Dendritic cell treated with granulocyte-macrophage colony-stimulating factor and Interleukin-4, amounts not matched to agents 40 ng/mL and 50 ng/mL, for 4 days (primary cell): ENCODE measurements at regions not wholly inside any gene's neighbourhood (a gene's known extent, or its start where the extent isn't known, plus 50 kb on each side); places are given as distances from the start of the nearest gene placed in this dataset.

ENCODE experiments used
- H3K27ac Mint-ChIP-seq: one replicate; pipeline ENCODE4 v1.8.0; 2022; ENCODE audit warnings: mild to moderate bottlenecking, mixed read lengths
- H3K27me3 Mint-ChIP-seq: one replicate; pipeline ENCODE4 v1.8.0; 2022; ENCODE audit warnings: mild to moderate bottlenecking, mixed read lengths
- H3K36me3 Mint-ChIP-seq: one replicate; pipeline ENCODE4 v1.8.0; 2022; ENCODE audit warnings: low read depth, mixed read lengths
- H3K4me1 Mint-ChIP-seq: one replicate; pipeline ENCODE4 v1.8.0; 2022; ENCODE audit warnings: low read depth, mixed read lengths
- H3K4me3 Mint-ChIP-seq: one replicate; pipeline ENCODE4 v1.8.0; 2022; ENCODE audit warnings: mild to moderate bottlenecking, moderate library complexity, mixed read lengths
- H3K9me3 Mint-ChIP-seq: one replicate; pipeline ENCODE4 v1.8.0; 2022; ENCODE audit warnings: mixed read lengths
- intact Hi-C: fragments of 100-400 bp; cut with micrococcal nuclease; formaldehyde crosslinking; loops from one replicate; pipeline ENCODE4 v1.15.0; 2022

- Mint-ChIP-seq H3K27ac (no peak overlapping the region), H3K36me3 (no peaks in the 10 kb centered on the region), H3K4me1 (no peaks in the 10 kb centered on the region), H3K4me3 (no peak overlapping the region), H3K27me3 (no peaks in the 10 kb centered on the region), H3K9me3 (peaks cover 14% of the 10 kb centered on the region)
- intact Hi-C loops = no loop called here
These were observed 331.4 kb upstream of the CCDC54 start for GRCh38 chr3:107045791-107046190.

- Mint-ChIP-seq H3K4me1 (no peaks in the 10 kb centered on the region), H3K36me3 (no peaks in the 10 kb centered on the region), H3K9me3 (no peaks in the 10 kb centered on the region), H3K27ac (no peak overlapping the region), H3K4me3 (no peak overlapping the region), H3K27me3 (no peaks in the 10 kb centered on the region)
- intact Hi-C loops = no loop called here
These were observed 321.9 kb upstream of the CCDC54 start for GRCh38 chr3:107055181-107055942.

- no peaks in the 10 kb centered on the region for H3K4me1 Mint-ChIP-seq
- H3K27me3 Mint-ChIP-seq = peaks cover 7% of the 10 kb centered on the region
- no peak overlapping the region for H3K27ac Mint-ChIP-seq
- no peaks in the 10 kb centered on the region for H3K36me3 Mint-ChIP-seq
- intact Hi-C loops = no loop called here
- no peaks in the 10 kb centered on the region for H3K9me3 Mint-ChIP-seq
- no peak overlapping the region for H3K4me3 Mint-ChIP-seq
These were observed 315.8 kb upstream of the CCDC54 start for GRCh38 chr3:107061466-107061865.

- no peak overlapping the region for H3K27ac Mint-ChIP-seq
- H3K36me3 Mint-ChIP-seq = no peaks in the 10 kb centered on the region
- H3K9me3 Mint-ChIP-seq = no peaks in the 10 kb centered on the region
- peaks cover 7% of the 10 kb centered on the region for H3K27me3 Mint-ChIP-seq
- intact Hi-C loops = no loop called here
- H3K4me3 Mint-ChIP-seq = no peak overlapping the region
- no peaks in the 10 kb centered on the region for H3K4me1 Mint-ChIP-seq
These were observed 314.9 kb upstream of the CCDC54 start for GRCh38 chr3:107062310-107062709.

- H3K27ac Mint-ChIP-seq = no peak overlapping the region
- intact Hi-C loops = no loop called here
- H3K36me3 Mint-ChIP-seq = no peaks in the 10 kb centered on the region
- H3K4me1 Mint-ChIP-seq = no peaks in the 10 kb centered on the region
- H3K4me3 Mint-ChIP-seq = no peak overlapping the region
- H3K9me3 Mint-ChIP-seq = no peaks in the 10 kb centered on the region
- peaks cover 7% of the 10 kb centered on the region for H3K27me3 Mint-ChIP-seq
These were observed 314.5 kb upstream of the CCDC54 start for GRCh38 chr3:107062787-107063186.

GRCh38 chr3:107063351-107063750 lies 313.9 kb upstream of the CCDC54 start:
- no peaks in the 10 kb centered on the region for H3K4me1 Mint-ChIP-seq
- H3K36me3 Mint-ChIP-seq = no peaks in the 10 kb centered on the region
- H3K9me3 Mint-ChIP-seq = no peaks in the 10 kb centered on the region
- H3K27me3 Mint-ChIP-seq = peaks cover 7% of the 10 kb centered on the region
- intact Hi-C loops = no loop called here
- no peak overlapping the region for H3K27ac Mint-ChIP-seq
- no peak overlapping the region for H3K4me3 Mint-ChIP-seq

GRCh38 chr3:107064405-107065060 lies 312.7 kb upstream of the CCDC54 start:
- Mint-ChIP-seq H3K36me3 (no peaks in the 10 kb centered on the region), H3K4me3 (no peak overlapping the region), H3K4me1 (peaks cover 6% of the 10 kb centered on the region), H3K27ac (no peak overlapping the region), H3K9me3 (no peaks in the 10 kb centered on the region), H3K27me3 (peaks cover 7% of the 10 kb centered on the region)
- intact Hi-C loops = no loop called here

- Mint-ChIP-seq H3K27ac (no peak overlapping the region), H3K9me3 (no peaks in the 10 kb centered on the region), H3K27me3 (peaks cover 7% of the 10 kb centered on the region), H3K4me1 (peaks cover 6% of the 10 kb centered on the region), H3K36me3 (no peaks in the 10 kb centered on the region), H3K4me3 (no peak overlapping the region)
- intact Hi-C loops = no loop called here
These were observed 312.0 kb upstream of the CCDC54 start for GRCh38 chr3:107065094-107065861.

- intact Hi-C loops = no loop called here
- no peak overlapping the region for H3K27ac Mint-ChIP-seq
- no peaks in the 10 kb centered on the region for H3K9me3 Mint-ChIP-seq
- H3K27me3 Mint-ChIP-seq = peaks cover 7% of the 10 kb centered on the region
- no peaks in the 10 kb centered on the region for H3K36me3 Mint-ChIP-seq
- no peak overlapping the region for H3K4me3 Mint-ChIP-seq
- H3K4me1 Mint-ChIP-seq = peaks cover 6% of the 10 kb centered on the region
These were observed 309.8 kb upstream of the CCDC54 start for GRCh38 chr3:107067421-107067820.

- no peaks in the 10 kb centered on the region for H3K36me3 Mint-ChIP-seq
- intact Hi-C loops = no loop called here
- H3K4me3 Mint-ChIP-seq = no peak overlapping the region
- H3K27ac Mint-ChIP-seq = no peak overlapping the region
- no peaks in the 10 kb centered on the region for H3K9me3 Mint-ChIP-seq
- H3K4me1 Mint-ChIP-seq = peaks cover 6% of the 10 kb centered on the region
- peaks cover 7% of the 10 kb centered on the region for H3K27me3 Mint-ChIP-seq
These were observed 308.3 kb upstream of the CCDC54 start for GRCh38 chr3:107068980-107069379.

- Mint-ChIP-seq H3K27me3 (no peaks in the 10 kb centered on the region), H3K4me1 (no peaks in the 10 kb centered on the region), H3K9me3 (no peaks in the 10 kb centered on the region), H3K4me3 (no peak overlapping the region), H3K27ac (no peak overlapping the region), H3K36me3 (no peaks in the 10 kb centered on the region)
- intact Hi-C loops = no loop called here
These were observed 300.3 kb upstream of the CCDC54 start for GRCh38 chr3:107076946-107077345.

- intact Hi-C loops = no loop called here
- H3K4me3 Mint-ChIP-seq = no peak overlapping the region
- H3K9me3 Mint-ChIP-seq = no peaks in the 10 kb centered on the region
- no peaks in the 10 kb centered on the region for H3K27me3 Mint-ChIP-seq
- no peak overlapping the region for H3K27ac Mint-ChIP-seq
- H3K4me1 Mint-ChIP-seq = no peaks in the 10 kb centered on the region
- no peaks in the 10 kb centered on the region for H3K36me3 Mint-ChIP-seq
These were observed 299.8 kb upstream of the CCDC54 start for GRCh38 chr3:107077391-107077790.

- Mint-ChIP-seq H3K4me3 (no peak overlapping the region), H3K36me3 (no peaks in the 10 kb centered on the region), H3K4me1 (no peaks in the 10 kb centered on the region), H3K9me3 (no peaks in the 10 kb centered on the region), H3K27ac (no peak overlapping the region), H3K27me3 (no peaks in the 10 kb centered on the region)
- intact Hi-C loops = no loop called here
These were observed 294.7 kb upstream of the CCDC54 start for GRCh38 chr3:107082527-107082926.

GRCh38 chr3:107085261-107085660 lies 292.0 kb upstream of the CCDC54 start:
- Mint-ChIP-seq H3K36me3 (no peaks in the 10 kb centered on the region), H3K4me1 (no peaks in the 10 kb centered on the region), H3K27me3 (no peaks in the 10 kb centered on the region), H3K4me3 (no peak overlapping the region), H3K27ac (no peak overlapping the region), H3K9me3 (no peaks in the 10 kb centered on the region)
- intact Hi-C loops = no loop called here
